ENCODE measurements at regions not wholly inside any gene's neighbourhood (a gene's known extent, or its start where the extent isn't known, plus 50 kb on each side); places are given as distances from the start of the nearest gene placed in this dataset.

GRCh38 chr19:56966225-56966696 is 125.7 kb upstream of the PEG3 start:
- Histone ChIP-seq H3K4me3 (ENCODE audit: low read depth, low read length) (no peak overlapping the region), H3K36me3 (no peaks in the 10 kb centered on the region), H3K9me3 (no peaks in the 10 kb centered on the region; the same call in 1 of the 2 replicates), H3K27me3 (no peaks in the 10 kb centered on the region), H3K4me1 (no peaks in the 10 kb centered on the region)
- TF ChIP-seq CTCF (IDR thresholded peaks at IDR 0.05; ENCODE audit: low read depth, low read length) = no peak
- DNase-seq = no peak

GRCh38 chr19:56966697-56967299 is 126.3 kb upstream of the PEG3 start:
- H3K4me3 ChIP-seq (ENCODE audit: low read depth, low read length) = no peak overlapping the region
- TF ChIP-seq CTCF (IDR thresholded peaks at IDR 0.05; ENCODE audit: low read depth, low read length) = no peak
- DNase-seq = no peak
- H3K4me1 ChIP-seq = no peaks in the 10 kb centered on the region
- no peaks in the 10 kb centered on the region for H3K36me3 ChIP-seq
- H3K27me3 ChIP-seq = no peaks in the 10 kb centered on the region
- H3K9me3 ChIP-seq = no peaks in the 10 kb centered on the region; the same call in 1 of the 2 replicates

- H3K4me3 ChIP-seq (ENCODE audit: low read depth, low read length) = no peak overlapping the region
- H3K4me1 ChIP-seq = no peaks in the 10 kb centered on the region
- no peaks in the 10 kb centered on the region; the same call in 1 of the 2 replicates for H3K9me3 ChIP-seq
- no peaks in the 10 kb centered on the region for H3K27me3 ChIP-seq
- no peaks in the 10 kb centered on the region for H3K36me3 ChIP-seq
- TF ChIP-seq CTCF (IDR thresholded peaks at IDR 0.05; ENCODE audit: low read depth, low read length) = no peak
- DNase-seq = no peak
Measured at GRCh38 chr19:56969156-56969555, 128.6 kb upstream of the PEG3 start.

GRCh38 chr19:56969759-56970178 is 129.2 kb upstream of the PEG3 start:
- Histone ChIP-seq H3K4me1 (no peaks in the 10 kb centered on the region), H3K27me3 (no peaks in the 10 kb centered on the region), H3K9me3 (no peaks in the 10 kb centered on the region; the same call in 1 of the 2 replicates), H3K36me3 (no peaks in the 10 kb centered on the region), H3K4me3 (ENCODE audit: low read depth, low read length) (no peak overlapping the region)
- no peak for DNase-seq
- no peak for TF ChIP-seq CTCF (IDR thresholded peaks at IDR 0.05; ENCODE audit: low read depth, low read length)

- TF ChIP-seq CTCF (IDR thresholded peaks at IDR 0.05; ENCODE audit: low read depth, low read length) = no peak
- Histone ChIP-seq H3K4me1 (no peaks in the 10 kb centered on the region), H3K36me3 (no peaks in the 10 kb centered on the region), H3K4me3 (ENCODE audit: low read depth, low read length) (no peak overlapping the region), H3K27me3 (no peaks in the 10 kb centered on the region), H3K9me3 (no peaks in the 10 kb centered on the region; the same call in 1 of the 2 replicates)
- no peak for DNase-seq
Measured at GRCh38 chr19:56971230-56971629, 130.7 kb upstream of the PEG3 start.

- Histone ChIP-seq H3K4me3 (ENCODE audit: low read depth, low read length) (no peak overlapping the region), H3K36me3 (no peaks in the 10 kb centered on the region), H3K27me3 (no peaks in the 10 kb centered on the region), H3K9me3 (no peaks in the 10 kb centered on the region; the same call in 1 of the 2 replicates), H3K4me1 (no peaks in the 10 kb centered on the region)
- no peak for TF ChIP-seq CTCF (IDR thresholded peaks at IDR 0.05; ENCODE audit: low read depth, low read length)
- DNase-seq = no peak
Measured at GRCh38 chr19:56972291-56972841, 131.8 kb upstream of the PEG3 start.
